ENCODE measurements at regions not wholly inside any gene's neighbourhood (a gene's known extent, or its start where the extent isn't known, plus 50 kb on each side); places are given as distances from the start of the nearest gene placed in this dataset.

- no peaks in the 10 kb centered on the region for H3K27me3 ChIP-seq (ENCODE audit: low read depth)
- TF ChIP-seq, protein P1, sequence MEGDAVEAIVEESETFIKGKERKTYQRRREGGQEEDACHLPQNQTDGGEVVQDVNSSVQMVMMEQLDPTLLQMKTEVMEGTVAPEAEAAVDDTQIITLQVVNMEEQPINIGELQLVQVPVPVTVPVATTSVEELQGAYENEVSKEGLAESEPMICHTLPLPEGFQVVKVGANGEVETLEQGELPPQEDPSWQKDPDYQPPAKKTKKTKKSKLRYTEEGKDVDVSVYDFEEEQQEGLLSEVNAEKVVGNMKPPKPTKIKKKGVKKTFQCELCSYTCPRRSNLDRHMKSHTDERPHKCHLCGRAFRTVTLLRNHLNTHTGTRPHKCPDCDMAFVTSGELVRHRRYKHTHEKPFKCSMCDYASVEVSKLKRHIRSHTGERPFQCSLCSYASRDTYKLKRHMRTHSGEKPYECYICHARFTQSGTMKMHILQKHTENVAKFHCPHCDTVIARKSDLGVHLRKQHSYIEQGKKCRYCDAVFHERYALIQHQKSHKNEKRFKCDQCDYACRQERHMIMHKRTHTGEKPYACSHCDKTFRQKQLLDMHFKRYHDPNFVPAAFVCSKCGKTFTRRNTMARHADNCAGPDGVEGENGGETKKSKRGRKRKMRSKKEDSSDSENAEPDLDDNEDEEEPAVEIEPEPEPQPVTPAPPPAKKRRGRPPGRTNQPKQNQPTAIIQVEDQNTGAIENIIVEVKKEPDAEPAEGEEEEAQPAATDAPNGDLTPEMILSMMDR (IDR thresholded peaks at IDR 0.05; ENCODE audit: borderline replicate concordance), result no peak
- no peak for DNase-seq
- no peaks in the 10 kb centered on the region for H3K36me3 ChIP-seq
- H3K4me3 ChIP-seq, result no peak overlapping the region
- H3K4me1 ChIP-seq, result no peaks in the 10 kb centered on the region
- intact Hi-C loops (cut with micrococcal nuclease), result no loop called here
- H3K9me3 ChIP-seq (replicated peaks), result peaks cover 7% of the 10 kb centered on the region
- no peak overlapping the region for H3K27ac ChIP-seq (replicated peaks)
These were observed 855.0 kb downstream of the METTL15 start for GRCh38 chr11:28963187-28963586.

- Histone ChIP-seq H3K9me3 (replicated peaks) (peaks cover under 1% of the 10 kb centered on the region), H3K36me3 (no peaks in the 10 kb centered on the region), H3K4me1 (no peaks in the 10 kb centered on the region), H3K4me3 (no peak overlapping the region), H3K27me3 (ENCODE audit: low read depth) (no peaks in the 10 kb centered on the region), H3K27ac (replicated peaks) (no peak overlapping the region)
- TF ChIP-seq, protein P1 (IDR thresholded peaks at IDR 0.05; ENCODE audit: borderline replicate concordance), result no peak
- no peak for DNase-seq
- intact Hi-C loops (cut with micrococcal nuclease), result no loop called here
These were observed 854.3 kb downstream of the METTL15 start for GRCh38 chr11:28962502-28962901.

GRCh38 chr11:28961726-28962125, 853.5 kb downstream of the METTL15 start:
- Histone ChIP-seq H3K27ac (replicated peaks) (no peak overlapping the region), H3K9me3 (replicated peaks) (no peaks in the 10 kb centered on the region), H3K36me3 (no peaks in the 10 kb centered on the region), H3K4me3 (no peak overlapping the region), H3K27me3 (ENCODE audit: low read depth) (no peaks in the 10 kb centered on the region), H3K4me1 (no peaks in the 10 kb centered on the region)
- TF ChIP-seq, protein P1 (IDR thresholded peaks at IDR 0.05; ENCODE audit: borderline replicate concordance), result no peak
- no peak for DNase-seq
- intact Hi-C loops (cut with micrococcal nuclease), result no loop called here

GRCh38 chr11:28956446-28956845, 848.3 kb downstream of the METTL15 start:
- Histone ChIP-seq H3K4me3 (no peak overlapping the region), H3K4me1 (no peaks in the 10 kb centered on the region), H3K9me3 (replicated peaks) (peaks cover 17% of the 10 kb centered on the region), H3K36me3 (no peaks in the 10 kb centered on the region), H3K27ac (replicated peaks) (no peak overlapping the region), H3K27me3 (ENCODE audit: low read depth) (no peaks in the 10 kb centered on the region)
- TF ChIP-seq, protein P1 (IDR thresholded peaks at IDR 0.05; ENCODE audit: borderline replicate concordance), result no peak
- DNase-seq, result no peak
- intact Hi-C loops (cut with micrococcal nuclease), result no loop called here

DNA sequence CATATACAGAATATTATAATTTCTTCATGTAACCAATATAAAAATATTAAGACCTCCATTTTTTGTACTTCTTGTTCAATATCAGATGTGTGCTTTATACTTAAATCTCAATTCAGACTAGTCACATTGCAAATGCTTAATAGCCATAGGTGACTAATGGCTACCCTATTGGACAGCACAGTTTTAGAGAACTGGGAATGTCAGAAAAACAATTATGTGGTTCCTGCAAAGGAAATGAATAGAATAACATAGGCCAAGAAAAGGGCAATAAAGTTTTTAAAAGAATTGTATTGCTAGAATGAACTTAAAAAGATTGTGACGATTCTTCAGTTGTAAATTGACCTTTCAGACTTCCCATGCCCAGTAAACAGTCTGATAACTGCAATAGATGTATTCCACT, 843.0 kb downstream of the METTL15 start:
- Histone ChIP-seq H3K4me3 (no peak overlapping the region), H3K36me3 (no peaks in the 10 kb centered on the region), H3K4me1 (no peaks in the 10 kb centered on the region), H3K9me3 (replicated peaks) (peaks cover 23% of the 10 kb centered on the region), H3K27me3 (ENCODE audit: low read depth) (no peaks in the 10 kb centered on the region), H3K27ac (replicated peaks) (no peak overlapping the region)
- DNase-seq, result no peak
- intact Hi-C loops (cut with micrococcal nuclease), result no loop called here
- TF ChIP-seq, protein P1 (IDR thresholded peaks at IDR 0.05; ENCODE audit: borderline replicate concordance), result no peak

- no peaks in the 10 kb centered on the region for H3K9me3 ChIP-seq (replicated peaks)
- intact Hi-C loops (cut with micrococcal nuclease), result no loop called here
- H3K4me1 ChIP-seq, result no peaks in the 10 kb centered on the region
- H3K4me3 ChIP-seq, result no peak overlapping the region
- TF ChIP-seq, protein P1 (IDR thresholded peaks at IDR 0.05; ENCODE audit: borderline replicate concordance), result no peak
- no peaks in the 10 kb centered on the region for H3K36me3 ChIP-seq
- H3K27ac ChIP-seq (replicated peaks), result no peak overlapping the region
- no peaks in the 10 kb centered on the region for H3K27me3 ChIP-seq (ENCODE audit: low read depth)
- DNase-seq, result no peak
These were observed 831.2 kb downstream of the METTL15 start for GRCh38 chr11:28939381-28939780.

All from left ventricle myocardium inferior (tissue), 1 donor.